GM18520 (cell line): ENCODE measurements at regions not wholly inside any gene's neighbourhood (a gene's known extent, or its start where the extent isn't known, plus 50 kb on each side); places are given as distances from the start of the nearest gene placed in this dataset.

Experiments
- ATAC-seq: cut with Tn5 transposase; IDR thresholded peaks from one replicate; pipeline ENCODE4 v1.9.1; 2021; ENCODE audit not compliant: unreplicated experiment

DNA sequence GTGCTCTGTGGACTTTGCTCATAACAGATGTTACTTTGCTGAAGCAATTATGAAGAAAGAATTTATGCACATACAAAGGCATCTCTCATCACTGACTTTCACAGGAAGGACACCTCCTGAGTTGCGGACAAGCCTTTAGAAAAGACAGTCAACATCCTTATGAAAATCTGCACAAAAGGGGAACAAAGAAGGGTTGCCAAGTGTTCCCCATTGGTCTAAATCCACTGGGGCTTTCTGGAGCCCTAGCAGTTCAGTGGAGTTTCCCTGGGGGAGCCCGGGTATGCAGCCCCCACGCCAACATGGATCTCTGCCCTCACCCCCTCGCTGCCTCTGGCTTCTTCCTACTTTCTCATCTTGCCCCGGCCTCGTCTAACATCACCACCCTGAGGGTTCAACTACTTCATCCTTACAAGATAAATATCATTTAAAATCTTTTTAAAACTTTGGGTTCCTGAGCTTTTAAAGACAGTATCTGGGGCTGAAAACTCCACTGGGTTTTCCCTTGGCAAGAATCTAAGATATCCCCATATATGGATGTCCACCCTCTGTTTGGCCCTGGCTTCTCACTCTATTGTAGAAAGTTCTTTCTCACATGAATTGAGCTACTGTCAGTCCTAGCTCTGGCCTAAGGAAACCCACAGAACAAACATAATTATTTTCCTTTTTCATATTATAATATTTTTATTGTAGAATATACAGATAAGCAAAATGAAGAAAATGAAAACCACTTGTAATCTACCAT, 207.9 kb upstream of the RGMA start:
- ATAC-seq: no peak

DNA sequence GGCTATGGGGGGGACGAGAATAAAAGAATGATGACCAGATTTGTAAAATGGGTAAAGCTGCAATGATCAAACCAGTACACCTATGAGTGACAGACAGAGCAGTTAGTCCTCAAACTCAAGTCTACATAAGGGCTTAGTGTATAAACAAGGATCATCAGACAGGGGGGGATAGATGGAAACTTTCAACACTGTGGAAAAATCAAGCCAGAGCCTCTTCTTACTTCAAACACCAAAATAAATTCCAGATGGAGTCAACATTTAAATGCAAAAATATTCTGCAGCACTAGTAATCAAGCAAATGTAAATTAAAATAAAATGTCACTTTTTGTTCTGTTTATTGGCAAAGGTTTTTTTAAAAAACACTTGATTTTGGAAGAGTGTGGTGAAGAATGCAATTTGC, 205.9 kb upstream of the RGMA start:
- no peak for ATAC-seq

DNA sequence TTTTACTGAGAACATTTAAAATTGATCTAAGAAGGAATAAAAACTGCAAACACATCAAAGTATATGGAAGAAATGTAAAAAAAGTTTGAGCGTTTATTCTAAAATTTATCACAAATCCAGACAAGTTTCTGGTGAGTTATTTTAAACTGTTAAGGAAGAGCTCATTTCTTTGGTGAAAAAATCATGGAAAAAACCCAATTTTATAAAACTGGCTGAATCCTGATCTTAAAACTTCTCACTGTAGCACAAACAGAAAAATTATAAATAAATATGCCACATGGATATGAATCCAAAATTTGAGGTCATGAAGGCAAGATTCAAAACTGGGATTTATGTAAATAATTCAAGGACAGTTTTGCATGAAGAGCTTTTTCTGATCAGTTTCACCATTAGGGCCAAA, 205.1 kb upstream of the RGMA start:
- no peak for ATAC-seq

DNA sequence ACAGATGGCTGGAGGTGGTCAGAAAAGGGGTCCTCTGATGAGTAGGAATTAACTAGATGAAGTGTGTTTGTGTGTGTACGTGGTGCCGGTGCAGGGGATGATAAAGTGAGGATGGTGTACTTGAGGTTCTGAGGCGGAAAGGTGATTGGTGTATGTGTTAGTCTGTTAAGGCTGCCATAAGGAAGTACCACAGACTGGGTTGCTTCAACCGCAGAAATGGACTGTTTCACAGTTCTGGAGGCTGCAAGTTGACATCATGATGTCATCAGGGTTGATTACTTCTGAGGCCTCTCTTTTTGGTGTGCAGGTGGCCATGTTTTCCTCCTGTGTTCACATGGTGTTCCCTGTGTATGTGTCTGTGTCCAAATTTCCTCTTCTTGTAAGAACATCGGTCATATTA, 202.4 kb upstream of the RGMA start:
- no peak for ATAC-seq

DNA sequence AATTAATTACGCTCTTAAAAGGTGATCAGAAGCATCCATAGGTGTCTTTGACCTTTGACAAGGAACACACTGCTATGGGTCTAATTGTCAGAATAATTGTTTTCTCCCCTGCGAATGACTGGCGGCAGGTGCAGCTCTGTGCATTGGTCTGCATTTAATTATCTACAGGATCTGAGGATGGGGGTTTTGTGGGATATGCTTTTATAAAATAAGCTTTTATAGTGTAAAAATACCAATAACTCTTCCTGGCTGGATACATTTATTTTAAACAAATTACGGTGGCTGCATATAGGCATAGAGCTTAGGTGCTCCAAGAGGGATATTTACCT, 201.6 kb upstream of the RGMA start:
- no peak for ATAC-seq

DNA sequence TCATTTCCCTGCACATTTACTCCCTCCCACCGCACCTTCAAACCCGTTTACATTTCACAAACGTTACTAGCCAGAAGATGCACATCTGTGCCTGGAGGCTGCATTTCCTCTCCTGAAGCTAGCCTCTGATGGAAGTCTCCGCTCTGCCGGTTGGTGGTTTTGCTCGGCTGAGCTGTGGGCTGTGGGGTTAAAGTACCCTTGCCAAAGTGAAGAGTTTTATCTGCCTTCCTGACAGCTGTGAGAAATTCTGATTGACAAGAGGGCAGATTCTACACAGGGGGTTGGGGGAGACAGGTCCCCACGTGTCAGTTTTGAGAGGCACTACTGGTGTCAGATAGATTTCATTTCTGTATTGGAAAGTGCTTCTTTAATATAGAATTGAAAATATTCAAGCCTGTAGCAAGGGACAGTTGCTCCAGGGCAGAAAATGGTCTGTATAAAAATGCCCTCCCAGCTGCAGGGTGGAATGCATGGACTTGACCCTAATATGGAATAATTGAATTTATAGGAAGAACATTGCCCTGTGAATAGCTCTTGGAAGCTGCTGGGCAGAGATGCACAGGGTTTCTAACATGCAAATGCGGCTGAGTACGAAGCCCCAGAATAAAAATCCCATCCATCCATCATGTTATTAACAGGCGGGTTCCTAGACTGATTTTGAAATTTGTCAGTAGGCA, 201.1 kb upstream of the RGMA start:
- ATAC-seq: no peak

DNA sequence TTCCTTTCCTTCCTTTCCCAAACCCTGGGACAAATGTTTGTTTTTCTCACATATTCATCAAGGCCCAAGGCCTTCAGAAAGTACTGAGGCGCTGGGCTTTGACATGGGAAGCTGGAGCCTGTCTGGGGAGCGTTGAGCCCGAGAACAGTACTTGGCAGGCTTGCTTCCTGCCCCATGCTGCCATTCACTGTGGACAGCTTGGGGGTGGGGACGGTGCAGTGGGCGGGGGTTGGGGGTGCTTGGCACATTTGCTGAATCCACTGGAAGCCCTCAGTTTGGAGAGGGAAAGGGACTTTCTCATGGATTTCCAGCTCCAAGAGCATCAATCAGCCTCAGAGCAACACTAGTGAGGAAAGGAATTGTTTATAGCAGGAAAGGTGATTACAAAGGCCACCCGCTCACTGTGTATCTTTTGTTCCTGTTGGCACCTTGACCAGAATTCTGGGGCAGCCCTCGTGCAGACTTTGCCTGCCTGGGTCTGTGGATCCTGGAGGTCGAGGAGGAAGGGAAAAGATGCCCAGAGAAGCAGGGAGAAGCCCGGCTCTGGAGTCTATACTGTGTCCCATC, 199.8 kb upstream of the RGMA start:
- ATAC-seq: no peak

DNA sequence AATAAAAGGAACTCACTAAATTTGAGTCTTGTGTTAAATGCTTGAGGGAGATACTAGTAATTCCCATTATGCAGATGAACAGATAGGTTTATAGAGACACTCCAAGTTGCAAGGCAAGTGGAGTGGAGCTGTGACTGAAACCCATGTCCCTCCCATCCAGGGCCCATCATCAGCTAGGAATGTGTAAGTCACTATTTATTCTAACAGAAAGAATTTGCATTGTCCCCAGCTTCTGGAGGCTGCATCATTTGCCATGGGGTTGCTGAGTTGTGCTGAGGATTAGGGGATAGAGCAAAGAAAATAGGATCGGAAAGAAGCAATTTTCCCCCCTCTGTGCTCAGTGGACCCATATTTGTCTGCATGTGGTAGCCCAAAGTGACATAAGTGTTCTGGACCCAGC, 197.4 kb upstream of the RGMA start:
- ATAC-seq: no peak

DNA sequence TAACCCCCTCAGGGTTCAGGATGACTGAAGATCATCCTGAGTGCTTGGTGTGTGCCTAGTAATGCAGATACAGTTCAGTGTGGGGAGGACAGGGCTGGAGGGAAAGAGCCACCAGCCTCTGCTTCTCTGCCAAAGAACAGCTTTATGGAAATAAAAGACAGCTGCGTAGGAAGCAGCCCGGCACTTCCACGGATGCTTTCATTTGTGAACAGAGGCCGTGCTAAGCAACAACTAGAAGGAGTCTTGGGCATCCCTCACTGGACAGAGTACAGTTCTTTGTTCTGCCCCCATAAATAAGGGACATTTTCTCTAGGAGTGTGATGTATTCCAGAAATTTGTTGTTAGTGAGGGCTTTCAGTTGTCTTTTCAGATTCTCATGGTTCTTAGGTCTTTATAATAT, 194.8 kb upstream of the RGMA start:
- ATAC-seq: no peak

DNA sequence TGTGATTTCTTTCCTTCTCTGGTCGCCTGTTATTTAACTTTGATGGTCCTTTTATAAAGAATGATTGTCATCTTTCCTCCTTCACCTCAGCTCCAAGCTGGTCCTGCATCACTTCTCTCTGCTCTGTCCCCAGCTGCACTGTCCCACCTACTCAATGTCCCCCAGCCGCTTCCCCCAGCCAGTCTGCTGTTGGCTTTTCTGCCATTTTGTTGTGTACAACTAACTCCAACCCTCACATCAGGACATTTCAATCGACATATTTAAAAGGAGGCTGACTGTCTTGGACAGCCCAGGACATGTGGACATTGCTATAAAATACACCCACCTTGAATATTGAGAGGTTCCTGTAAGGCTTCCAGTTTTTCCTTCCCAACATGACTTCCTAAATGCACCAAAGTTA, 193.8 kb upstream of the RGMA start:
- no peak for ATAC-seq

DNA sequence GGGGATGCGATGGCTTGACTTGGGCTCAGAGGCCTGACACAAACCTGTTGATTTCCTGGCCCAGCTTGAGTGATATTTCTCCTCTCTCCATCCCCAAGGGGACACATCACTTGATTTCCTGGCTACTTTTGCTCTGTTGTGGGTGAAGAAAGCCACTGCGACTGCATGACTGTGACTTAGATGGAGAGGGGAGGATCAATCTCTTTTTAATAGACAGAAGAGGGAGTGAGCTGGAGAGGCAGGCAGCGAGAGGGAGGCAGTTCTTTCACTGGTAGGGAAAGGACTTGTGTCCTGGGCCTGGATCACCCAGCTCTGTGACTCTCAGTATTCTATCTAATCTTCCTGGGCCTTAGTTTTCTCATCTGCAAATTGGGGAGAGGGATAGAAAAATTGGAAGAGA, 189.8 kb upstream of the RGMA start:
- ATAC-seq: no peak

DNA sequence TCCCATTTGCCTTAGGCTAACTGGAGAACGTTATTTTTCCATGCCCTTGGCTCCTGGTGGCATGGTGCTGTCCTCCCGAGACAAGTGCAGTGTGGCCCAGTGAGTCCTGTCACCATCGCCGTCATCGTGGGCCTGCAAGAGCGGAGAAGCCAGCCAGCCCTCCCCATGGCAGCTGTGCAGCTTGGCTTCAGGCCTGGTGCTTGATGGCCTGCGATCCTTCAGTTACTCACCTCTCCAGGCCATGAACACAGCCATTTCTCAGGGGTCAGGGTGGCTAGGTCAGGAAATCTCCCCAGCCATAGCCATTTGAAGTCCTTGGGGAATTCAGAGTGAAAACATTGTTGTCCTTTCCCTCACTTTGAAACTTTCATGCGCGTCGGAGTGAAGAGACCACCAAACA, 189.0 kb upstream of the RGMA start:
- no peak for ATAC-seq

DNA sequence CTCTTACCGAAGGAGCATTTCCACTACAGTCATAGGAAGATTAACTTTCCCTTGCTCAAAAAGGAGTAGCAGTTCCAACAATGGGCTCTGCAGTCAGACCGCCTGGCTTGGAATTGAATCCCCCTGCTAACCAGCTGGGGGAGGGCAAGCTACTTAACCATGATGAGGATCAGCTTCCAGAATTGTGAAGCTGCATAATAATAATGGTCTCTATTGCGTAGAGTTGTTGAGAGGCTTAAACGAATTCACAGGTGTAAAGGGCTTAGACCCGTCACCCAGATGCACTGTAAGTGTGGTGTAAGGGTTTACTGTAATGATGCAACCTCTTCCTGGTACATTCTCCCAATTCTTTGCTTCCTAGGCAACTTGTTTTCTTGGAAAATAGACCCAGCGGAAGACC, 185.2 kb upstream of the RGMA start:
- no peak for ATAC-seq

DNA sequence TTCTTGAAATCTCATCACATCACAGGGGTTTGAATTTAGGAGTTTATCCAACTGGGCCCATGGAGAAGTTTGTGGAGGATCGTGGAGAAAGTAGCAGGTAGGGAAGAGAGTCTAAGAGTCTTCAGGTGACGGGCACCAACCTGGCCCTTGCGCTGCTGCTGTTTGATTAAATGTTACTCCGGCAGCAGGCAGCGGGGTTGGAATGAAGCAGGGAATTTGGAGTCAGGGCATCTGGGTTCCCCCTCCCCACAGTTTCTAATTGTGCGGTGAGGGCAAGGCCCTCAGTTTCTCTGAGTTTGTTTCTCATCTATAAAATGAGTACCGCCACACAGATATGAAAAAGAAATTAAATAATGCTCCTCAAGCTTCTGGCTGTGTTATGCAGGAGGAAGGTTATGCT, 182.9 kb upstream of the RGMA start:
- no peak for ATAC-seq

DNA sequence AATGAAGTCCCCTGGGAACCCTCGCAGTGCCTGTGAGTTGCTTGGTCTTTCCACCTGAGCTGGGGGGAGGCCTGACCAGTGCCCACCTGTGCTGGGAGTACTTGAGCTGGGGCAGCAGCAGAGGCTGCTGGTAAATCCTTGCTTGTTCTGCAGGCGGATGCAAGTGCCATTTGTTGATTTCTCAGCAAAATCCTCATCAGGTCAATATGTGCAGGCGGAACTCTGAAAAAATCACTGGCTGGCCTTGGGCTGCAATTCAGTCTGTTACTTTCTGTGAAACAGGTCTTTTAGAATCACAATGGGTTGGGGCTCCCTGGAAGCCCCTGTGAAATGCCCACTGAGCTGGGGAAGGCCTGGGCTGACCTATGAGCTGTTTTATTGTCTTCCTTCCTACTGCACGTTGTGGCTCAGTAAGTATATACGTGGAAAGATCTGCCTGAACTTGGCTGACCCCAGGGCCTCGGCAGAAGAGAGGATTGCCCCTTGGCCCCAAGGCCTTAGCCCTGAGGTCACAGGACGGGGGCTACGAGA, 182.0 kb upstream of the RGMA start:
- no peak for ATAC-seq

DNA sequence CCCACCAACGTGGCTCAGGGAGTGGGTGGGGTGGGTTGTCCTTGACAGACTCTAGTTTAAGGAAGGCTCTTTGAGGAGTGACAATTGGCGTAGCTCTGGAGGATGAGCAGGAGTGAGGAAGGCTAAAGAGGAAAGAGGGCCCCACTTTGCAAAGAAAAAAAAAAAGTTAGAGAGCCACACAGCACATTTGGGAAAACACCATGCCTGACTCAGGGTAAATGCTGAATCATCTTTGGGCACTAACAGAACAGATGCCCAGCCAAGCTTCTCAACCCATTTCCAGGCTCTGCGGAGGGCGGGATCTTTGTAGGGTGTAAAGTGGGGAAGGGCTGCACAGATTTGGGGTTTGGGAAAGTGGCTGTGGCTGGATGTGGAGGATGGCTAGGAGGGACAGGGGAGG, 179.1 kb upstream of the RGMA start:
- no peak for ATAC-seq

DNA sequence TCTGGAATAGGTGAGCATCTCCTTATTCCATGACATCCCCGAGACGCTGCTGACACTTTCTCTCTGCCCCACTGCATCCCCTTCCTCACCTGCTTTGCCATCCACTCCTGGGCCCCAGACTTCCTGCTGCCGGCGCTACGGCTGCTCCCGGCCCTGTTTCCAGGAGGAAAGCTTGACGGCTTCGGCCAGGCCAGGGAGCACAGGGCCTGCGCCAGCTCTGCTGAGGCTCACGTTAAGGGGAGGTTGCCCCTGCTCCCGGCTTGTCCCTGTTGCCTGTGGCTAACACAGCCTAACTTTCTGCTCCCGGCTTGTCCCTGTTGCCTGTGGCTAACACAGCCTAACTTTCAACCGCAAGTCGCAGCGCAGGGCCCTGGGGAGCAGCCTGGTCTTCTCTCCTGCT, 177.3 kb upstream of the RGMA start:
- no peak for ATAC-seq

DNA sequence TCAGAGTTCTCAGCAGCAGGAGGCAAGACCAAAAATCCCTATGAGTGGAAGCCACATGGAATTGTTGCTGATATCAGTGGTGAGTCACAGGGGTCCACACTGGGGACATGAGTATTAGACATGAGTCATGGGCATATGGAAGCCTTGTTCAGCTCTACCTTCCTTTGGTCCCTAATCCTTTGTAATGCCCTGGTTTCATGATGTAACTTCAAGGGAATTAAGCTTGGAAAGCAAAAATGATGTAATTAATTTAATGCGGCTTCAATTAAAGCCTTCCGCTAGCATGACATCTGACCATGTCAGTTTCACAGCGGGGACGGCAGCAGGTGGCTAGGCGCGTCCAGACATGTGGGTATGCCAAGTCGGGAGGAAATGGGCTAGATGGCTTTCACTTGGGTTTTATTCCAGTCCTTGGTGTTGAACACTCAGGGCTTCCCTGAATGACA, 176.1 kb upstream of the RGMA start:
- ATAC-seq: no peak

DNA sequence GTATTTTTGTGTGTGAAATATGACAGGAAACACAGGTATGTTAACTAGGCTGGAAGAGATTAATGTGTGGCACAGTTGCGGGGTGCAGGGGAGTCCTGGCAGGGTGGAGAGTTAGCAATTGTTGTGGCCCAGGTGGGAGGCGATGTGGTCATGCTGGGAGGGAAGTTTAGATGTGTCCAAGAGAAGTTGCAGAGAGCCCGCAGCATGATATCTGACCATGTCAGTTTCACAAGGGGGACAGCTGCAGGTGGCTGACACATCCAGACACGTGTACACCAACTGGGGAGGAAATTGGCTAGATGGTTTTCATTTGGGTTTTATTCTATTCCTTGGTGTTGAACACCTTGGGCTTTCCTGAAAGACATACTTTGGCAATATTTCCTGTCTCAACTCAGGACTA, 172.8 kb upstream of the RGMA start:
- no peak for ATAC-seq

DNA sequence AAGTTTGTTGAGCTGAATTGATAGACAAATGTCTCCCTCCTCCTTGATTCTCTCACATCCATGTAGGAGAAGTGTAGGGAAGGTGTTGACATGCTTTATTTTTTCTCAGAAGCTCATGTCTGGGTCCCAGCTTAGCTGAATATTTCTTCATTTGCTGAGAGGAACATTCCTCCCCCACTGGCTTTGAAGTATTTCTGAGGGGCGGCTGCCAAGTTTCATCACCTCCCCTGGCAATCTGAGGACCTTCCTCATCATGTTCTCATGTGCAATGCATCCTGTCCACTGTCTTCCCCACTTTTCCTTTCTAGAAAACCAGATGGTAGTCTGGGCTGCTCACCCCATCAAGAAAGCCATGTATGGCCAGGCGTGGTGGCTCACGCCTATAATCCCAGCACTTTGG, 168.9 kb upstream of the RGMA start:
- no peak for ATAC-seq

DNA sequence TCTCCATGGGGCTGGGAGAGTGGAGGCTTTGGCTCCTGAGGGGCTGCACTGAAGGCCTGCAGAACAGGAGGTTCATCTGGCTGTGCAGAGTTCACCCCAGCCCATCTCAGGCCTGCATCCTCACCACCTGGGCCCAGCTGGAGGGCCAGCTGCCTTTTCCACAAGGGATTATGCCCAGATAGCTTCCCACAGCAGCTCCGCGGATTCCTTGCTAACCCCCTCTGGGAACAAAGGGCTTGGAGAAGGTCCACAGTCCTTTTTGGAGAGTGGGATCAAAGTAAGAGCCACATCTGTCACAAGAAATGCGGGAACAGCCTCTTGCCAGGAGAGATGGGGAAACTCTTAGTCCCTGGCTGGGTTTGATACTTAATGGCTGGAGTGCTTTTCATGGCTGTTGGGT, 164.7 kb upstream of the RGMA start:
- ATAC-seq: no peak

DNA sequence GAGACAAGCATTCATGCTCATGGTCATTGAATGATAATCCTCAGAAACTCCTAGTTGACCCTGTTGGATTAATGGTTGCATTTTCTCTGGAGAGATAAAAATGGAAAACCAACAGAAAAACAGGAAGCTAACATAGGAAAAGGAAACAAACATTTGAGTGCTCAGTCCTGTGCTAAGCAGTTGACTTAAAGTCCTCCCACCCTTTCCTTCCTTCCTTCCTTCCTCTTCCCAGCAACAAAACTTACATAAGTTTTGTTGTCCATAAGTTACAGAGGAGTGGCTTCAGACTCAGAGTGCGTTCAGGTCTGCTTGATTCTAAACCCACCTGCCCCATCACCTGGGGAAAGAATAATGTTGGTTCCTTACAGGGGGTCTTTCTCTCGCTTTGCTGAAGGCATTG, 163.8 kb upstream of the RGMA start:
- ATAC-seq: no peak

DNA sequence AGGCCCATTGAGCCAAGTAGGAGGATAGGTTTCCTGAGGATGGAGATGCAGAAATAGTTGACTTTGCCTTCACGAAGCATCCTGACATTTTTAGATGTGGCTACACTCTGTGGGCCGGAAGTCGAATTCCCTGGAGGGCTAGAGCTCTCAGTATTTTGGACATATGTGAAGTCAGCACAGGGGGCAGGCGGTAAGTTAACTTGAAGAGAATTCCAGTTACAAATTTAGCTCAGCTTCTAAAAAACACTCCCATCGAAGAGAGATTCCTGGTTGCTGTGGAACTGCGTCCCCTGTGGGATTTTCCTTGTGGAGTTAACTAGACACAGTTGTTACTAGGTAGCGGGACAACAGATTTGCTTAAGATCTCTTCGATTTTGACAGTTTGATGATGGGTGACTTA, 161.9 kb upstream of the RGMA start:
- no peak for ATAC-seq
